GM19463 (cell line): ENCODE measurements at regions not wholly inside any gene's neighbourhood (a gene's known extent, or its start where the extent isn't known, plus 50 kb on each side); places are given as distances from the start of the nearest gene placed in this dataset.

Experiments used
- ATAC-seq: cut with Tn5 transposase; IDR thresholded peaks from one replicate; pipeline ENCODE4 v1.9.1; 2021; ENCODE audit warnings: mild to moderate bottlenecking, moderate library complexity; ENCODE audit not compliant: unreplicated experiment

DNA sequence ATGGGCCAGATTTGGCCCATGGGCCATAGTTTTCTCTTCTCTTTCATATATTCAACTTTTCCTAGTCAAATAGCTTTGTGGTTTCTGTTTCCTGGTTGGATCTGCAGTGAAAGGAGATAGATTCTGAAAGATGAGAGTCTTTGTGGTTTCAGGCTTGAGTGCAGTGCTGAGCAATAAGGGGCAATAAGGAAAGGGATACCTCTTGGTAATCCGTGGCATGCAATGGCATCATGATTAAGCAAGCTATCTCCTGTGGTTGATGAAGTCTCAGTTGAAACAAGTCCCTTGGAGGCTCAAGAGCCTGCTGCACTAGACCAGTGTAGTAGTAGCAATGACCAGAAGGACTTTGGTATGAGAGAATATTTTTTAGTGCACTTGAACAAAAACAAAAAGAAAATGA lies 187.7 kb upstream of the CNTNAP2 start:
- peak; percentile 40 for ATAC-seq

DNA sequence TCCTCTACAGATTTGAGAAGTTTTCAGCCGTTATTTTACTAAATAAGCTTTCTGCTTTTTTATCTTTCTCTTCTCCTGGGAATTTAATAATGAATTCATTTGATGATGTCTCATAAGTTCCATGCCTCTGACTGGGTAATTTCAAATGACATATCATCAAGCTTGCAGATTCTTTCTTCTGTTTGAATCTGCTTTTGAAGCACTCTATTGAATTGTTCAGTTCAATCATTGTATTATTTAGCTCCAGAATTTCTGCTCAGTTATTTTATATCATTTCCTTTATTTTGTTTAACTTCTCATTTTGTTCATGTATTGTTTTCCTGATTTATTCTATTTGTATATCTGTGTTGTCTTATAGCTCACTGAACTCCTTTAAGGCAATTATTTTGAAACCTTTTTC lies 196.9 kb upstream of the CNTNAP2 start:
- no peak for ATAC-seq

DNA sequence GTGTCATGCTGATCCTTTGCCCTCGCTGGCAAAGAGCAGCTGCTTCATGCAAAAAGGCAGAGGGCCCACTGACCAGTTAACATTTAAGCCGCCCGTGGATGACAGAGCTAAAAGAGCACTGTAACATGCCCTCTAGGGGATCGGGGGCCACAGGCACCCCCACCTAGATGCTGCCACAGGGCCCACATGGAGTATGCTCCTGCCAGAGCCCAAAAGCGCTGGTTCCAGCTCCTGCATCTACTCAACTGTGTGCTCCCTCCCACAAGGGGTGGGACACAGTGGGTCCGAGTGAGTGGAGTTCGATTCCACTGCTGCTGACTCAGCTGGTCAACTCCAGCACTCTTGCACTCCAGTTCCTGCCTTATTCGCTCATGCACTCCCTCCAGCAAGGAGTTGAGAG lies 199.8 kb upstream of the CNTNAP2 start:
- ATAC-seq, result no peak

DNA sequence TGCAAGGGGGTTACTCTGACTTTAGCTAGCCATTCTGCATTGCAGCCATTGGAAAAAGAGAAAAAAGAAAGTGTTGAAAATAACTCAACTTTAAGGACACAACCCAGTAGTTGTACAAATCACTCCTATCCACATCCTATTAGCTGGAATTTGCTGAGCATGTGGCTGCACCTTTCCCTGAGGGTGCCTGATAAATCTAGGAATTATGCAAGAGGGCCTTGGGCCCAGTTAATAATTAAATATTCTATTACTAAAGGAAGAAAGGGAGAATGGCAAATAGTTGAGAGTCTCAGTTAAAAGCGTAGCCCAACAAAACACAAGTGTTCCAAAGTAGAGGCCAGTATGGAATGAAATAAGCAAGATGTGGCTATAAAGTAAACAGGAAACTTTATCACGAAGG lies 200.9 kb upstream of the CNTNAP2 start:
- no peak for ATAC-seq

DNA sequence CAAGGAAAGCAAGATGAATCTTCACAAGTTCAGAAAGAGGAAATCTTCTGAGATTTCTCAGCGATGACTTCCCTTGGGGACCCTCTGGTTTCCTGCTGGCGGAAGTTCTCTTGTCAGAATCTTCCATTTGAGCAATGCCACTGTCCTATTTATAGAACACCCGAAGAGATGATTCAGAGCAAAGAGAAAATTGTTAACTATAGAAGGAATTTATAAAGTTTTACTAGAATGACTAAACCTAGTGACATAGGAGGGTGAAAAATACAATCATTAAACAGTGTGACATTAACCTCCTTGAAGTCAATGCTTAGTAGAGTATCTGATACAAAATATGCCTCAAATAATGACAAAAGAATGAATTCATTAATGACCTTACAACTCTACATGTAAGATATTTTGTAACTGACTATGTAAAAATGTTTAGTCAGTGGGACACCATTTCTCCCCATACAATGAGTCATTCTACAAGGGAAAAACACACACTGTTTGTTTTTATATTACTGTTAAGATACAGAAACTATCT lies 206.5 kb upstream of the CNTNAP2 start:
- peak; percentile 78 for ATAC-seq

GRCh38 chr7:145903658-145904057 lies 212.9 kb upstream of the CNTNAP2 start:
- ATAC-seq, result no peak

DNA sequence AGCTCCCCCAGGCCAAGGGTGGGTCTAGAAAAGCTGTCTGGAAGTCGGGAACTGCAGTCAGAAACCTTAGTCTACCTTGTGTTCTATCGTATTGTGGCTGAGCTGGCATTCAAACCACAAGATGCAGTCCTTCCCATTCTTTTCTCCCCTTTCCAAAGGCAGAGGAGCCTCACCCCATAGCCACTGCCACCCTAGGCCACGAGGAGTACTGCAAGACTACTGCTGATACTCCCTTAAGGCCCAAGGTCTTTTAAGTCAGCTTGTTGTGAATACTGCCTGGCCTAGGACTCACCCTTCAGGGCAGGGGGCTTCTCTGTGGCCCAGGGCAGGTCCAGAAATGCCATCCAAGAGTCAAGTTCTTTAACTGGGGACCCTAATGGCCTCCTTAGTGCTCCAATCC lies 214.5 kb upstream of the CNTNAP2 start:
- ATAC-seq, result no peak

- no peak for ATAC-seq
Measured at GRCh38 chr7:145899938-145900337, 216.7 kb upstream of the CNTNAP2 start.

DNA sequence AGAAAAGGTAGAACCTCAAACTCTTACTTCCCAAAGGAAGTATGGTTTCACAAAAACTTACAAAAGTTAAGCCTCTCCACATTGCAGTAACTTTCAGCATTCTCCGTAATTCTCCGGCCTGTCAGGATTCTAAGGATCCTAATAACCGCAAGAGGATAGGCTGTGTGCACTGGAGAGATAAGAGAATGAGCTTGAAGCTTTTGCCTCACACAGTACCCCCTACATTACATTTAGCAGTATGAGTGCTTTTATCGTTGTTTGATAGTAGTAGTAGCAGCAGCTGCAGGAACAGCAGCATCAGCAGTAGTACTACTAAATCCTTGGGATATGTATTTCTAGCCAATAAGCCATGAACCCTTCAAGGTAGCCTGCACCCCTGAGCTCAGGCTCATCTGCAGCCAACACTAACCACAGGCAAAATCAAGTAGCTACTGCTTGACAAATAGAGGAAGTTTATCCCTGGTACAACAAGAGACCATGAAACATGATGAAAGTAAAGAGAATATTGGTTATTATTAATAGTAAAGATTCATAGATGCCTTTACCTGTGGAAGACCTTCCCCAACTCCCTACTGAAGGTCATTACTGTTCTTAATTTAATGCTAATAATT lies 222.6 kb upstream of the CNTNAP2 start:
- no peak for ATAC-seq

DNA sequence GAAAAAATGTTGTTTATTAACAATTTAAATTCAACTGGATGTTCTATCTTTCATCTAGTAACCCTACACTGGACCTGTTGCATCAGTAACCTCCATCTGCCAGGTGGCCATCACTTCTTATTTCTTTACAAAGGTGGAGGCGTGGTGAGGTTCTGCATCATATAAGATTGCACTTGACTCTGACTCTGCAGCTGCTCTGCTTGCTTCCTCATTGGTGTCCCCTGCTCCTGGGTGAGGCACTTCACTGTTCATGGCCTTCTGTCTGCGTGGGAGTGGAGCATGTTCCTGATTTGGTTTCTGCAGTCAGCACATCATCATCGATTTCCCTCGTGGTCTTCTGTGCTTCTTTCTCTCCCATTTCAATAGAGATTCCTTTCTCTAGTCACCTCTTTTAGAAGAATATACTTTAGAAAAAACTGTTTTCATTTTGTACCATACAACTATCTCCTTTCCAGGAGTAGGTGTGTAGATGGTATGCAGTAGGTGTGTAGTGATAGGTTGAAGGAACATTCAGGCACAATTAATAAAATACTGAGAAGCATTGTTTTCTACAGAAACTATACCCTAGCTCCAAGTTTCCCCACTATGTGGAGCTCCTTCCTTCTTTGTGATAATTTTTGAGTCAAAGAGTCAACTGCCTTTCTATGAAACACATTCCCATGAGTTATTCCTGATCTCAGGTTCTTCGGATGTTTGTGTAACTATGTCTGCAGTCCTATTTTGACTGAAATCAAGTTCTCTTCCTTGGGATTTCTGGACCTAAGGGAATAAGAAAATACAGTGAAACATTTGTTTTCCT lies 231.7 kb upstream of the CNTNAP2 start:
- ATAC-seq, result no peak

- ATAC-seq, result no peak
Measured at GRCh38 chr7:145876376-145876775, 240.2 kb upstream of the CNTNAP2 start.

DNA sequence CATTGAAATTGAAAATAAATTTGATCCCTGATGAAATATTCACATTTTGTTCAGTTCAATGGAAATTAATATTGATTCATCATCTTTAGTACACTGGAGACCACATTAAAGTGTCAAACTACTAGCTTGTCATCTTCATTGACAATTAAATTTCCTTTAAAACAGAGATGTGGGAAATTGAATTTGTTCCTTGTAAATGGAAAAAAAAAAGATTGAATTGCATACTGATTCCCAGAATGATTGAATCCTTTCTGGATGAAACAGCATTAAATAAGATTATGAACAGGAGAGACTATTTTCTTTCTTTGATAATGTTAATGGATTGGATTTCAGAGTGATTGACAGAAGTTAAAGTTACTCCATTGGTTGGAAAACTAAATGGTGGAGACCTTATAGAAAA lies 241.3 kb upstream of the CNTNAP2 start:
- ATAC-seq, result no peak

DNA sequence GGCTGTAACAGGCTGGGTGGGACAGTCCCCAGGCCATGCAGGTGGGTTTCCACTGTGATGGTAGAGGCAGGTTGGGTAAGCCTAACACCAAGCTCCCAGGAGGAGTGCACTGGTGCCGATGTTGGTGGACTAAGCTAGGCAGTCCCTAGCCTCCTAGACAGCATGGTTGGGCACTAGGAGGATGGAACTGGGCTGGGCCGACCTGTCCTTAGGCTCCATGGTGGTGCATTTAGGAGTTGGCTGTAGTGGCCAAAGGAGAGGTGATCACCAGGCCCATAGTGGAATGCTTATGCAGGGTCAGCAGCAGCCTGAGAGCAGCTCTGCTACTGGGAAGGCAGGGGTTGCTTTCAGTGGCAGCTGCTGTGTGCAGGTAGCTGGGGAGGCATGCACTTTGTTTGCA lies 247.7 kb upstream of the CNTNAP2 start:
- ATAC-seq, result no peak

DNA sequence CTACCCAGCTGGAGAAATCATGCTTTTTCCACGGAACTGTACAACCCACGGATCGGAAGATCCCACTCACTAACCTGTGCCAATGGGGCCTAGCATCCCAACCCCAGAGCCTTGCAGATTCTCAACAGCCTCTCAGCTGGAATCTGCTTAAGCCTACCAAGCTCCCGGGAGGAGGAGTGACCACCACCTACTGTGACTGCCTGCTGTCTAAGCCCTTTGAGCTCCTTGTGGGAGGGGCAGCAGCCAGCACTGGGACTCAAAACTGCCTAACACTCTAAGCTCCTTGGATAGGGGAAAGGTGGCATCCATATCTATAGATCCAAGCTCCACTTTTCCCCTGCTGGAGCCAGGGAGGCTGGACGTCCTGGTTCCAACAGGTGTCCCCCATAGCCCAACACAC lies 254.4 kb upstream of the CNTNAP2 start:
- no peak for ATAC-seq

DNA sequence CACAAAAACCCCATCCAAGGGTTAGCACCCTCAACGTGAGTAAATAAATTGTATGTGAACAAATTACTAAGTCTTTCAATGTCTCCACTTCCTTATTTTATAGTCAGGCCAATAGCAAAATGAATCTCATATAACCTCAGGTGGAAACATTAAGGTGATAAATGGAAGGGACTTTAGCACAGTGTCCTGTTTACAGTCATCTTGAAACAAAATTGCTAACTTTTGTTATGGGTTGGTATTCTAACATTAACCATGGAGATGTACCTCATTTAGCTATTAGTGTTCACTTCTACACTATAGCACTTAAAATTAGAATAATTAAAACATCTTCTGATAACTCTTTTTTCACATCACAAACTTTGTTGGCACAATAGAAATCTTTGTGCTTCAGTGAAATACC lies 255.8 kb upstream of the CNTNAP2 start:
- ATAC-seq, result peak; percentile 56

DNA sequence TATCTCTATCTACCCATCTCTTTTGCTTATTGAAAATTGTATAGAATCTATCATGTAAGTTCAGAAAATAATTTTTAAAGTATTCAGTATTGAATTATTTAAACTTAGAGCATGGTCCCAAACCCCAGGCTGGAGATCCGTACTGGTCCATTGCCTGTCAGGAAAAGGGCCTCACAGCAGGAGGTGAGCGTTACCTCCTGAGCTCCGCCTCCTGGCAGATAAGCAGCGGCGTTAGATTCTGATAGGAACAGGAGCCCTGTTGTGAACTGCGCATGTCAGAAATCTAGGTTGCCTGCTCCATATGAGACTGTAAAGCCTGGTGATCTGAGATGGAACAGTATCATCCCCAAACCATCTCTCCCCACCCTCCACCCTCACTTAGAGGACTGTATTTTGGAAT lies 266.0 kb upstream of the CNTNAP2 start:
- ATAC-seq, result no peak

GRCh38 chr7:145848691-145849090 lies 267.9 kb upstream of the CNTNAP2 start:
- no peak for ATAC-seq

- no peak for ATAC-seq
Measured at GRCh38 chr7:145845345-145845744, 271.3 kb upstream of the CNTNAP2 start.

GRCh38 chr7:145839814-145840213 lies 276.8 kb upstream of the CNTNAP2 start:
- ATAC-seq, result no peak

DNA sequence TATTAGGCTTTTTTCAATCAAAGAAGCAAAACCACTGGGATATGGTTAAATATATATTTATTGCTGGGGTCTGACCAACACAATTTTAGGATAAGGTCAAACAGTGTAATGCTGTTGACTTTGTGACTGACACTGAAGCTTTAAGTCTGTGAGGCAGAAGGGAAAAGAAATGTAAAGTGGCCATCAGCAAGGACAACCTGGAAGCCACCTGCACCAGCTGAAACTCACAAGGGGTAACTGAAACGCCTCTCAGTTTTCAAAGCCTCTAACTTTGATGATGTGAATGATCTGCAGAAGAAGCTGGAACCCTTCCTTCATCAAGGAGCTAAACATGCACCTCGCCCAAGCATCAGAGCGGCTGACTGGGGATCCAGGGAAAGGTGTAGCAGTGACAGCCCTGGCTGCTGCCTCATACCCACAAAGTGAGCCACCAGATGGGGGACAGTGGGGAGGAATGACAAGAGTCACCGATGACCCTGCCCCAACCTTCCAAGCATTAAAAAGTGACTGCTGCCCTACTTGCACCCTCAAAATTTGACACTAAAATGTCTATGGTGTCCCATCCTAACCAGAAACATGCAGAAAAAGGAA lies 284.9 kb upstream of the CNTNAP2 start:
- ATAC-seq, result no peak

GRCh38 chr7:145817687-145818086 lies 298.9 kb upstream of the CNTNAP2 start:
- ATAC-seq, result no peak

GRCh38 chr7:145812218-145812617 lies 304.4 kb upstream of the CNTNAP2 start:
- no peak for ATAC-seq
